ENCODE measurements at regions not wholly inside any gene's neighbourhood (a gene's known extent, or its start where the extent isn't known, plus 50 kb on each side); places are given as distances from the start of the nearest gene placed in this dataset.

- 78% methylated on average over 9 of the region's 9 CpGs for WGBS, 2 donors
- TF ChIP-seq CTCF (IDR thresholded peaks at IDR 0.05): no peak
- intact Hi-C loops (cut with DNase I): loop anchor here in 2 of 10 donors (10.0 kb wide), 1 partner anchor 157 kb away; no protein-coding TSS in a partner anchor
Measured at GRCh38 chr13:42658019-42658418, 84.1 kb downstream of the TNFSF11 start.

DNA sequence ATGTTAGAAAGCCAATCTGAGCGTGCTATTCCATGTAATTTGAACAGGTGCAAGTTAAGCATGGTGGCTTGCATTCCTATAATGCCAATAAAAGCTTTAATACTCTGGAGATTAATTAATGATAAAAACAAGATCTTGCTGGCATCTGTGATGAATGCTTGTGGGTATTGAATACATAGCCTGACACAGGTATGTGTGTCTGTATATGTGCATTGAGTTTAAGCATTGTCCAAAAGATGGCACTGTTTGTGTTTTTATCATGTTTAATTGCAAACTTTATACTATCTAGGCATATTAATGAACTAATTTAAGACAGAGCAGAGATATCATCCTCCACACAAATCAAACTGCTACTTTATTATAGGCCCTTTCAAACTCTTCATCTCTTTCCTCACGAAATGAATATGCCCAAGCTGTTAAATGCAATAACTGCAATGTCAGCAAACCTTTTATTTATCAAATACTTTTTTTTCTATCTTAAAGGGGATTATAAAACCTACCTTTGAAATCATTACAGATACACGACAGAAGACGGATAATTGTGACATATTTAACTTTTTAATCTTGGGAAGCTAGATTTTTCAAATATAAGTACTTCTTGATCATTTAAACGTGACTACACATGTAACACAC, 86.5 kb downstream of the TNFSF11 start:
- DNase-seq: no peak
- 68 to 81% methylated on average over 5 of the region's 5 CpGs for WGBS, 2 donors
- Histone ChIP-seq H3K9me3 (no peaks in the 10 kb centered on the region), H3K27ac (no peak overlapping the region), H3K36me3 (no peaks in the 10 kb centered on the region), H3K4me3 (no peak overlapping the region), H3K27me3 (peaks cover 0 to 23% (median 0%) of the 10 kb centered on the region in 7 donors), H3K4me1 (no peaks in the 10 kb centered on the region)
- intact Hi-C loops (cut with DNase I): loop anchor here in 3 of 10 donors (10.0 kb wide), 2 partner anchors 154 to 474 kb away; no protein-coding TSS in a partner anchor
- no peak for ATAC-seq
- TF ChIP-seq CTCF (IDR thresholded peaks at IDR 0.05): peak in 7 of 9 donors; percentile 18 to 56 (median 42)

More at GRCh38 chr13:42658019-42658418, 84.1 kb downstream of the TNFSF11 start:
- no peak overlapping the region for H3K4me3 ChIP-seq
- no peaks in the 10 kb centered on the region for H3K36me3 ChIP-seq
- H3K4me1 ChIP-seq: no peaks in the 10 kb centered on the region
- peaks cover 0 to 31% (median 7%) of the 10 kb centered on the region in 7 donors for H3K27me3 ChIP-seq
- no peaks in the 10 kb centered on the region for H3K9me3 ChIP-seq
- DNase-seq (no peak), ATAC-seq (no peak)
- no peak overlapping the region for H3K27ac ChIP-seq

GRCh38 chr13:42667638-42668037, 93.7 kb downstream of the TNFSF11 start:
- H3K36me3 ChIP-seq: no peaks in the 10 kb centered on the region
- intact Hi-C loops (cut with DNase I): loop anchor here in 3 of 10 donors (10.0 kb wide), 2 partner anchors 147 to 467 kb away; no protein-coding TSS in a partner anchor
- peaks cover 0 to 30% (median 0%) of the 10 kb centered on the region in 11 donors for H3K9me3 ChIP-seq
- no peak for TF ChIP-seq CTCF (IDR thresholded peaks at IDR 0.05)
- peaks cover 0 to 2% (median 0%) of the 10 kb centered on the region in 7 donors for H3K27me3 ChIP-seq
- no peak overlapping the region for H3K4me3 ChIP-seq
- peaks cover 0 to 10% (median 0%) of the 10 kb centered on the region in 9 donors for H3K4me1 ChIP-seq
- ATAC-seq: no peak
- no peak for DNase-seq
- no peak overlapping the region for H3K27ac ChIP-seq

DNA sequence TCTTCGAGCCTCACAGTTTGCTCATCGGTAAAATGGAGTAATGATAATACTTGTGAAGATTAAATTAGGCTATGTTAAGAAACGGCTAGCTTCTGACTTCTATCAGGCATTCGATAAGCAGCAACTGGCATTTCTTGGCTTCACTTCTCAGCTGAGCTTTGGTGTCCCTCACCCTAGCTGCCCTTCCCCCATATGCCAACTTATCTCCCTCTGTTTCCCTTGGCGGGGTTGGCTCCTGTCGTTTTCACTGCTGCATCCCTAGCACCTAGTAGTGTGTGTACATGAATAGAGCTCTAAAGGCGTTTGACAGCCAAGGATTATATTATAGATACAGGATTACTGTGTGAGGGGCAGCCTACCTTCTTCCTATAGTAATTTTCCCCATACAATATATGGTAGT, 97.5 kb downstream of the TNFSF11 start:
- Histone ChIP-seq H3K4me1 (peaks cover 0 to 10% (median 0%) of the 10 kb centered on the region in 9 donors), H3K27me3 (no peaks in the 10 kb centered on the region), H3K9me3 (peaks cover 0 to 35% (median 0%) of the 10 kb centered on the region in 11 donors), H3K27ac (no peak overlapping the region), H3K36me3 (no peaks in the 10 kb centered on the region), H3K4me3 (no peak overlapping the region)
- no peak for TF ChIP-seq CTCF (IDR thresholded peaks at IDR 0.05)
- no peak for DNase-seq
- 33 to 49% methylated on average over 7 of the region's 7 CpGs for WGBS, 2 donors
- peak in 2 of 8 donors; percentile 33 to 44 for ATAC-seq
- intact Hi-C loops (cut with DNase I): loop anchor here in 1 of 10 donors (5.0 kb wide), 1 partner anchor 116 kb away; no protein-coding TSS in a partner anchor

Data from heart right ventricle (tissue), 16 donors.